Loucy (cell line): ENCODE measurements at regions not wholly inside any gene's neighbourhood (a gene's known extent, or its start where the extent isn't known, plus 50 kb on each side); places are given as distances from the start of the nearest gene placed in this dataset.

Source experiments
- CTCF ChIP-seq: fragments of 200-600 bp; sonication (generic); conservative IDR thresholded peaks from 2 replicates; pipeline ENCODE4 v1.5.1; 2014; ENCODE audit warnings: mild to moderate bottlenecking, antibody characterized with exemption, low read length
- EZH2phosphoT487 ChIP-seq: fragments of 200-600 bp; IDR thresholded peaks from 2 replicates; pipeline ENCODE4 v1.6.1; 2018; ENCODE audit warnings: antibody characterized with exemption, mild to moderate bottlenecking, moderate library complexity, borderline replicate concordance

GRCh38 chr11:106271086-106271485 is 193.6 kb downstream of the AASDHPPT start:
- no peak for TF ChIP-seq CTCF
- no peak for TF ChIP-seq EZH2phosphoT487
